ENCODE measurements at regions not wholly inside any gene's neighbourhood (a gene's known extent, or its start where the extent isn't known, plus 50 kb on each side); places are given as distances from the start of the nearest gene placed in this dataset.
A peak's percentile ranks its signal among the peaks of the same experiment; 100 is the strongest.

DNA sequence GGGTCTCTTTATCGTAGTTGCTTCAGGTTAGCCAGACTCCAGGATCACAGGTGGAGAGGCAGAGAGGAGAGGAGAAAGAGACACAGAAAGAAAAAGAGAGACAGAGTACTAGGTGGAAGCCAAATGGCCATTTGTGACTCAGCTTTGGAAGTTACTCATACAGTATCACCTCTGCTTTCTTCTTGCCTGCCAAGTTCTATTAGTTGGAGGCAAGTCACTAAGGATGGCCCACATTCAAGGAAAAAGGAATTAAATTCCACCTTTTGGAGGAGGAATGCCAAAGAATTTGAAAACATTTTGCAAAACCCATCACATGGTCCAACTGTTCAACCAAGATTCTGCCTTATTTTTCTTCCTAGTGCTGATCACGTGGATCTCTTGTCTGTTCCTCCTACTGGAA lies 291.1 kb downstream of the CHL1 start:
- Histone ChIP-seq H3K9me3 (ENCODE audit: insufficient read depth in 2 of 2, low read depth in 1 of 2, low read length in 1 of 2) (no peaks in the 10 kb centered on the region), H3K14ac (ENCODE audit: insufficient read length) (no peak overlapping the region), H3K4me1 (replicated peaks in 1 of 4; ENCODE audit: control insufficient read depth in 3 of 4, insufficient read depth in 4 of 4, low read length in 3 of 4) (peaks cover 0 to 5% (median 0%) of the 10 kb centered on the region in 4 experiments; a peak in 1 of 7 replicates), H3K27ac (ENCODE audit: low read depth, low read length) (no peak overlapping the region), H2BK15ac (ENCODE audit: low read length) (no peak overlapping the region), H3K4ac (replicated peaks; ENCODE audit: insufficient read length, low read depth, low read length) (no peak overlapping the region), H3K23ac (ENCODE audit: insufficient read length) (no peak overlapping the region), H3K4me2 (ENCODE audit: insufficient read depth in 1 of 2, low read depth in 2 of 2, low read length in 2 of 2) (no peak overlapping the region), H3K56ac (replicated peaks; ENCODE audit: insufficient read length, low read depth, low read length) (no peak overlapping the region), H2AFZ (ENCODE audit: low read length) (no peak overlapping the region), H2BK20ac (ENCODE audit: low read length) (no peak overlapping the region), H4K8ac (ENCODE audit: extremely low read depth, insufficient read depth, low read length) (no peak overlapping the region), H3K9ac (replicated peaks in 1 of 4; ENCODE audit: extremely low read depth in 1 of 4, low read depth in 3 of 4, low read length in 3 of 4) (peak overlapping the region in 1 of 4 experiments; percentile 34; a peak in 1 of 7 replicates), H3K4me3 (ENCODE audit: extremely low read depth in 1 of 4, insufficient read depth in 2 of 4, low read depth in 3 of 4, low read length in 4 of 4) (no peak overlapping the region), H3K79me1 (ENCODE audit: low read depth, low read length) (no peaks in the 10 kb centered on the region), H2AK5ac (ENCODE audit: low read depth, low read length) (no peak overlapping the region), H3K79me2 (ENCODE audit: control insufficient read depth in 1 of 2, insufficient read depth in 2 of 2, low read length in 2 of 2) (no peaks in the 10 kb centered on the region), H4K20me1 (replicated peaks in 1 of 2; ENCODE audit: control insufficient read depth in 1 of 2, insufficient read depth in 2 of 2, low read length in 2 of 2) (no peaks in the 10 kb centered on the region), H2BK120ac (replicated peaks; ENCODE audit: low read depth, low read length) (no peak overlapping the region), H2BK12ac (ENCODE audit: low read depth, low read length) (no peak overlapping the region), H4K91ac (replicated peaks; ENCODE audit: insufficient read length, low read length) (no peak overlapping the region), H2BK5ac (ENCODE audit: low read depth, low read length) (no peak overlapping the region), H3K23me2 (ENCODE audit: low read depth, low read length) (no peaks in the 10 kb centered on the region), H4K5ac (ENCODE audit: insufficient read length, low read depth, low read length) (no peak overlapping the region), H3K18ac (ENCODE audit: extremely low read depth, low read length) (no peak overlapping the region), H3K27me3 (replicated peaks in 1 of 4; ENCODE audit: control insufficient read depth in 3 of 4, extremely low read depth in 1 of 4, insufficient read depth in 3 of 4, low read length in 3 of 4) (peaks cover 0 to 1% (median 0%) of the 10 kb centered on the region in 4 experiments; a peak in 2 of 7 replicates), H3K36me3 (ENCODE audit: control insufficient read depth in 2 of 4, insufficient read depth in 4 of 4, low read length in 3 of 4) (no peaks in the 10 kb centered on the region)
- ChIA-PET CTCF (ENCODE audit: partially characterized antibody) (interaction anchor here (0.8 to 2.4 kb wide), 4 partner anchors 11 to 48 kb away, joined by 3 to 9 read pairs (median 4); no protein-coding TSS in a partner anchor), POLR2A (ENCODE audit: partially characterized antibody) (no interaction called here)
- DNase-seq (ENCODE audit: low read depth in 1 of 2, low spot score in 2 of 2), result no peak
- TF ChIP-seq TEAD4 (IDR thresholded peaks at IDR 0.05; ENCODE audit: low read depth, low read length), result no peak
- no peak for TF ChIP-seq ZNF274 (IDR thresholded peaks at IDR 0.05; ENCODE audit: borderline replicate concordance, extremely low read depth, low read length)
- TF ChIP-seq HDAC6 (IDR thresholded peaks at IDR 0.05; ENCODE audit: low read depth, low read length), result no peak
- no peak for TF ChIP-seq SP1 (IDR thresholded peaks at IDR 0.05; ENCODE audit: low read depth, low read length)
- TF ChIP-seq BCL11A (IDR thresholded peaks at IDR 0.05; ENCODE audit: low read depth in 2 of 2, low read length in 2 of 2), result no peak
- TF ChIP-seq CBX5 (IDR thresholded peaks at IDR 0.05; ENCODE audit: low read depth, low read length), result no peak
- no peak for TF ChIP-seq TAF1 (IDR thresholded peaks at IDR 0.05; ENCODE audit: low read depth, low read length)
- TF ChIP-seq, protein P1, sequence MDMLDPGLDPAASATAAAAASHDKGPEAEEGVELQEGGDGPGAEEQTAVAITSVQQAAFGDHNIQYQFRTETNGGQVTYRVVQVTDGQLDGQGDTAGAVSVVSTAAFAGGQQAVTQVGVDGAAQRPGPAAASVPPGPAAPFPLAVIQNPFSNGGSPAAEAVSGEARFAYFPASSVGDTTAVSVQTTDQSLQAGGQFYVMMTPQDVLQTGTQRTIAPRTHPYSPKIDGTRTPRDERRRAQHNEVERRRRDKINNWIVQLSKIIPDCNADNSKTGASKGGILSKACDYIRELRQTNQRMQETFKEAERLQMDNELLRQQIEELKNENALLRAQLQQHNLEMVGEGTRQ (IDR thresholded peaks at IDR 0.05; ENCODE audit: low read length), result no peak
- no peak for TF ChIP-seq EZH2 (IDR thresholded peaks at IDR 0.05; ENCODE audit: low read depth, low read length, severe bottlenecking)
- TF ChIP-seq, protein P2, sequence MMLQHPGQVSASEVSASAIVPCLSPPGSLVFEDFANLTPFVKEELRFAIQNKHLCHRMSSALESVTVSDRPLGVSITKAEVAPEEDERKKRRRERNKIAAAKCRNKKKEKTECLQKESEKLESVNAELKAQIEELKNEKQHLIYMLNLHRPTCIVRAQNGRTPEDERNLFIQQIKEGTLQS (IDR thresholded peaks at IDR 0.05; ENCODE audit: insufficient read depth, low read depth, low read length), result no peak
- no peak for TF ChIP-seq CHD1 (IDR thresholded peaks at IDR 0.05; ENCODE audit: low read depth, low read length)
- no peak for TF ChIP-seq SIRT6 (IDR thresholded peaks at IDR 0.05; ENCODE audit: low read length)
- TF ChIP-seq RFX5 (IDR thresholded peaks at IDR 0.05; ENCODE audit: borderline replicate concordance, low read depth, low read length), result no peak
- TF ChIP-seq TAF7 (optimal IDR thresholded peaks at IDR 0.05; ENCODE audit: borderline replicate concordance, low read depth, low read length), result no peak
- 0% methylated on average over 2 of the region's 2 CpGs; no CpG with 5 or more reads in 1 of the 2 experiments for WGBS, 2 experiments (ENCODE audit: extremely low coverage in 1 of 2, insufficient coverage in 1 of 2, insufficient read length in 1 of 2, insufficient replicate concordance in 2 of 2, low coverage in 1 of 2, low lambda C conversion rate in 2 of 2, missing lambda C conversion rate in 1 of 2)
- FAIRE-seq, result no peak

All from H1 (cell line).